ENCODE measurements at regions not wholly inside any gene's neighbourhood (a gene's known extent, or its start where the extent isn't known, plus 50 kb on each side); places are given as distances from the start of the nearest gene placed in this dataset.

- TF ChIP-seq CTCF (conservative IDR thresholded peaks at IDR 0.05): no peak
- no peak for TF ChIP-seq EZH2 (IDR thresholded peaks at IDR 0.05; ENCODE audit: low read depth)
Measured at GRCh38 chr12:128178966-128179365, 88.0 kb upstream of the TMEM132C start.
